H1 (cell line): ENCODE measurements at regions not wholly inside any gene's neighbourhood (a gene's known extent, or its start where the extent isn't known, plus 50 kb on each side); places are given as distances from the start of the nearest gene placed in this dataset.

Source experiments
- ASH2L ChIP-seq: fragments of 200-600, 300-600 bp; sonication (generic); IDR thresholded peaks from one replicate; pipeline ENCODE4 v1.7.1; 2017; ENCODE audit warnings: low read length
- CTBP2 ChIP-seq: IDR thresholded peaks from 2 replicates; pipeline ENCODE4 v1.7.0; 2011; ENCODE audit warnings: borderline replicate concordance, mild to moderate bottlenecking, moderate library complexity, mixed read lengths, low read length; ENCODE audit not compliant: insufficient read depth, insufficient read length
- EGR1 ChIP-seq: IDR thresholded peaks from 2 replicates; pipeline ENCODE4 v1.6.1; 2011; ENCODE audit warnings: low read depth, low read length, borderline replicate concordance
- RNF2 ChIP-seq: fragments of 200-900, 300-1000 bp; sonication (generic); IDR thresholded peaks from 2 replicates; pipeline ENCODE4 v1.7.1; 2016; ENCODE audit warnings: borderline replicate concordance, low read depth, mild to moderate bottlenecking, antibody characterized with exemption, low read length; ENCODE audit not compliant: poor library complexity, severe bottlenecking; ENCODE audit errors: missing control alignments
- TF ChIP-seq, protein P1 (sequence below), 3 experiments: IDR thresholded peaks; 1 replicate in 2 of 3; 2 replicates in 1 of 3; pipeline versions ENCODE4 v1.5.1 to v1.6.1; 2011; ENCODE audit warnings: low read length in 3 of 3, mild to moderate bottlenecking in 3 of 3, inconsistent platforms in 2 of 3, low read depth in 1 of 3, moderate library complexity in 1 of 3; ENCODE audit not compliant: insufficient read depth in 1 of 3; ENCODE audit errors: control extremely low read depth in 1 of 3
- TF ChIP-seq, protein P2 (sequence below): IDR thresholded peaks from 2 replicates; pipeline ENCODE4 v1.6.1; 2011; ENCODE audit warnings: low read length, improper control_type of control experiment

DNA sequence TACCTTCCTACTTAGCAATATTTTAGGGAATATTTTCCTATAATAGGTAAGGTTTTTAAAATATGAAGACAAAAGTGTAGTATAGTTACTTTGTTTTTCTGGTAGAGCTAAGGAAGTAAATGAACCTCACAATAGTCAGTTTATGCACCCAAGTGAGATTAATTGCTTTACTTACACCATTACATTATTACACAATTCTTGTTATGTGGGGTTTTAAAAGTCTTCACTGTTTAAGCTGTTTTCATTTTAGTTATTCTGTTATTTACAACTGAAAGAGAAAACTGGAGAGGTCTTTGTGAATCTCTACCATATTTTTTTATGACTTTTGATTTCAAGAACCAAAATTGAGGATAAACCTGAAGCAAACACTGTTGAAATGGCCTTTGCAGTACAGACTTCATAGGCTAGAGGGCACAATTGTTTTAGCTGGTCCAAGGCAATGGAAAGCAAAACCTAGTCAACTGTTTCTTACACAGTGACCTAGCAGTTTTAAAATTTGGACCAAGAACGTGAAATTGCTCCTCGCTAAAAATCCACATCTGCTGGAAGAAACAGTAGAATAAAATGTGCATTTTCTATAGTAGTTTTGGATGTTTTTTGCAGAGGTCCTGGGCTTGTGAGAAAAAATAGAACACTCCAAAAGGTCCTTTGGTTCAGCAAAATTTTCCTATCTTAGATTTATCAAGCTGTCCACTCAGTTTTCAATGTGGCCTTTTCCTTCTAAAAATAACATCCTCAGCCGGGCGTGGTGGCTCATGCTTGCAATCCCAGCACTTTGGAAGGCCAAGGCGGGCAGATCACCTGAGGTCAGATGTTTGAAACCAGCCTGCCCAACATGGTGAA lies 66.4 kb upstream of the FER start:
- TF ChIP-seq EGR1 (no peak), ASH2L (no peak), RNF2 (no peak), CTBP2 (no peak)
- TF ChIP-seq, protein P1, sequence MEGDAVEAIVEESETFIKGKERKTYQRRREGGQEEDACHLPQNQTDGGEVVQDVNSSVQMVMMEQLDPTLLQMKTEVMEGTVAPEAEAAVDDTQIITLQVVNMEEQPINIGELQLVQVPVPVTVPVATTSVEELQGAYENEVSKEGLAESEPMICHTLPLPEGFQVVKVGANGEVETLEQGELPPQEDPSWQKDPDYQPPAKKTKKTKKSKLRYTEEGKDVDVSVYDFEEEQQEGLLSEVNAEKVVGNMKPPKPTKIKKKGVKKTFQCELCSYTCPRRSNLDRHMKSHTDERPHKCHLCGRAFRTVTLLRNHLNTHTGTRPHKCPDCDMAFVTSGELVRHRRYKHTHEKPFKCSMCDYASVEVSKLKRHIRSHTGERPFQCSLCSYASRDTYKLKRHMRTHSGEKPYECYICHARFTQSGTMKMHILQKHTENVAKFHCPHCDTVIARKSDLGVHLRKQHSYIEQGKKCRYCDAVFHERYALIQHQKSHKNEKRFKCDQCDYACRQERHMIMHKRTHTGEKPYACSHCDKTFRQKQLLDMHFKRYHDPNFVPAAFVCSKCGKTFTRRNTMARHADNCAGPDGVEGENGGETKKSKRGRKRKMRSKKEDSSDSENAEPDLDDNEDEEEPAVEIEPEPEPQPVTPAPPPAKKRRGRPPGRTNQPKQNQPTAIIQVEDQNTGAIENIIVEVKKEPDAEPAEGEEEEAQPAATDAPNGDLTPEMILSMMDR (IDR thresholded peaks at IDR 0.05; ENCODE audit: control extremely low read depth in 1 of 3, insufficient read depth in 1 of 3, low read depth in 1 of 3, low read length in 3 of 3), result peak in 2 of 3 experiments; percentile 62 to 82; a peak in 3 of 4 replicates
- TF ChIP-seq, protein P2, sequence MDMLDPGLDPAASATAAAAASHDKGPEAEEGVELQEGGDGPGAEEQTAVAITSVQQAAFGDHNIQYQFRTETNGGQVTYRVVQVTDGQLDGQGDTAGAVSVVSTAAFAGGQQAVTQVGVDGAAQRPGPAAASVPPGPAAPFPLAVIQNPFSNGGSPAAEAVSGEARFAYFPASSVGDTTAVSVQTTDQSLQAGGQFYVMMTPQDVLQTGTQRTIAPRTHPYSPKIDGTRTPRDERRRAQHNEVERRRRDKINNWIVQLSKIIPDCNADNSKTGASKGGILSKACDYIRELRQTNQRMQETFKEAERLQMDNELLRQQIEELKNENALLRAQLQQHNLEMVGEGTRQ, result no peak
